H1 (cell line): ENCODE measurements at regions not wholly inside any gene's neighbourhood (a gene's known extent, or its start where the extent isn't known, plus 50 kb on each side); places are given as distances from the start of the nearest gene placed in this dataset.

Experiments
- POLR2A ChIP-seq, 2 experiments: IDR thresholded peaks; 1 replicate in 1 of 2; 2 replicates in 1 of 2; pipeline ENCODE4 v1.6.1; 2011; ENCODE audit warnings: low read depth in 2 of 2, low read length in 2 of 2, mild to moderate bottlenecking in 2 of 2; ENCODE audit errors: control extremely low read depth in 1 of 2
- POLR2AphosphoS5 ChIP-seq: IDR thresholded peaks from 2 replicates; pipeline ENCODE4 v1.6.1; 2011; ENCODE audit warnings: low read depth, low read length
- RFX5 ChIP-seq: IDR thresholded peaks from 2 replicates; pipeline ENCODE4 v1.6.1; 2011; ENCODE audit warnings: low read depth, low read length, improper control_type of control experiment, borderline replicate concordance

GRCh38 chr3:13173186-13173585 is 100.0 kb upstream of the IQSEC1 start (continued):
- TF ChIP-seq RFX5 (no peak), POLR2AphosphoS5 (no peak), POLR2A (IDR thresholded peaks at IDR 0.05; ENCODE audit: control extremely low read depth in 1 of 2, low read depth in 2 of 2, low read length in 2 of 2) (no peak)
- TF ChIP-seq, all 59 proteins: peak for 0
